ENCODE measurements at regions not wholly inside any gene's neighbourhood (a gene's known extent, or its start where the extent isn't known, plus 50 kb on each side); places are given as distances from the start of the nearest gene placed in this dataset.
"Not testable (repeated sequence)": the region's sequence is repeated elsewhere in the genome, so short reads cannot be mapped to it uniquely, and the experiment has no call there.

DNA sequence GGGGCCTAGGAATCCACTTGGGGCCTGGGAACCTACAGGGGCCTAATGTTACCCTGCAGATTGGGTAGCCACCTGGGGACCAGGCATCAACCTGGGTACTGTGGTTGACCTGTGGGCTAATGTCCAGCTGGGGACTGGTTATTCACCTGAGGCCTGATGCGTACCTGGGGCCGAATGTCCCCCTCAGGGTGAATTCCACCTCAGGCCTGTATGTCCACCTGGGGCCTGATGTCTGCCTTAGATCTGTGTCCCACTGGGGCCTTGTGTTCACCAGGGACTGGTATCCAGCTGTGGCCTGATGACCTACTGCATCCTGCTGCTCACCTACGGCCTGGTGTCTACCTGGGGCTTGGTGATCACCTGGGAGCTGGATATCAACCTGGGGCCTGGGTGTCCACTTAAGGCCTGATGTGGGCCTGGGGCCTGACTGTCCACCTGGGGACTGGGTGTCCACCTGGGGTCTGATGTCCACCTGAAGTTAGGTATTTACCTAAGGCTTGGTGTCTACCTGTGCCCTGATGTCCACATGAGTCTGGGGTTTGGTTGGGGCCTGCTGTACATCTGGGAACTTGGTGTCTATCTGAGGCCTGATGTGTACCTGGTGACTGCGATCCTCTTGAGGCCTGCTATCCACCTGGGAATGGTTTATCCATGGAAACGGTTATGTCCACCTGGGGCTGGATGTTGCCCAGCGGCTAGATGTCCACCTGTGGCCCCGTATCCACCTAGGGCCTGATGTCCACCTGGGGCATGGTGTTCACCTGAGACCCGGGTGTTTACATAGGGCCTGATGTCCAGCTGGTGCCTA is 1492.6 kb upstream of the TPTE start:
- H4K8ac ChIP-seq (ENCODE audit: low read depth in 2 of 2, low read length in 2 of 2); H2AFZ ChIP-seq (replicated peaks; ENCODE audit: low read length, poor library complexity); H3K27ac ChIP-seq (ENCODE audit: insufficient read depth, low read length); in situ Hi-C loops (cut with MboI; ENCODE audit: low sequenced_read_pairs); POLR2A ChIA-PET (ENCODE audit: unreplicated experiment); H3K4ac ChIP-seq (ENCODE audit: low read depth, low read length); H3K79me1 ChIP-seq (ENCODE audit: low read depth in 1 of 2, low read length in 2 of 2); H3K4me2 ChIP-seq (ENCODE audit: low read depth, low read length); H2BK120ac ChIP-seq (ENCODE audit: low read depth, low read length); BruUV-seq (replicated peaks); H3K9me1 ChIP-seq (ENCODE audit: insufficient read depth, low read length); H3K4me1 ChIP-seq (ENCODE audit: control insufficient read depth, insufficient read depth, low read length); H2BK20ac ChIP-seq (ENCODE audit: low read depth, low read length); ATAC-seq (ENCODE audit: low read depth); intact Hi-C loops (cut with micrococcal nuclease); H3K14ac ChIP-seq (replicated peaks; ENCODE audit: low read depth, low read length); H3K9ac ChIP-seq (ENCODE audit: low read depth, low read length); H3K23ac ChIP-seq (ENCODE audit: low read depth, low read length); H2AK9ac ChIP-seq (replicated peaks; ENCODE audit: low read depth, low read length, poor library complexity); H3K27me3 ChIP-seq (ENCODE audit: control insufficient read depth, insufficient read depth, low read length); H4K20me1 ChIP-seq (ENCODE audit: insufficient read depth, low read length); H4K5ac ChIP-seq (ENCODE audit: low read depth, low read length); H4K91ac ChIP-seq (ENCODE audit: insufficient read depth, low read depth, low read length); H3K56ac ChIP-seq (ENCODE audit: extremely low read depth, insufficient read depth, low read length); H3K4me3 ChIP-seq (ENCODE audit: insufficient read depth, low read depth, low read length); H2AK5ac ChIP-seq (ENCODE audit: low read depth, low read length); CTCF ChIA-PET; H3K36me3 ChIP-seq (ENCODE audit: control insufficient read depth, insufficient read depth, low read length); H3K18ac ChIP-seq (ENCODE audit: low read depth, low read length); H2BK5ac ChIP-seq (ENCODE audit: low read depth, low read length, poor library complexity, severe bottlenecking); H2BK15ac ChIP-seq (ENCODE audit: low read depth, low read length); dilution Hi-C loops (cut with HindIII; ENCODE audit: low sequenced_read_pairs, unreplicated experiment); DNase-seq: not testable (repeated sequence)
- peaks cover 12% of the 10 kb centered on the region for H3K9me3 ChIP-seq (ENCODE audit: control insufficient read depth, insufficient read depth, low read length)
- WGBS, 2 experiments (ENCODE audit: extremely low coverage in 2 of 2, insufficient read length in 1 of 2), result 83% methylated on average over 2 of the region's 8 CpGs; no CpG with 5 or more reads in 1 of the 2 experiments

- H3K36me3 ChIP-seq (ENCODE audit: control insufficient read depth, insufficient read depth, low read length); H2AK9ac ChIP-seq (replicated peaks; ENCODE audit: low read depth, low read length, poor library complexity); BruUV-seq (replicated peaks); in situ Hi-C loops (cut with MboI; ENCODE audit: low sequenced_read_pairs); POLR2A ChIA-PET (ENCODE audit: unreplicated experiment); H4K8ac ChIP-seq (ENCODE audit: low read depth in 2 of 2, low read length in 2 of 2); H4K20me1 ChIP-seq (ENCODE audit: insufficient read depth, low read length); CTCF ChIA-PET; H3K23ac ChIP-seq (ENCODE audit: low read depth, low read length); H3K9me1 ChIP-seq (ENCODE audit: insufficient read depth, low read length); H2AFZ ChIP-seq (replicated peaks; ENCODE audit: low read length, poor library complexity); DNase-seq; H3K27ac ChIP-seq (ENCODE audit: insufficient read depth, low read length); H3K14ac ChIP-seq (replicated peaks; ENCODE audit: low read depth, low read length); H3K56ac ChIP-seq (ENCODE audit: extremely low read depth, insufficient read depth, low read length); H3K18ac ChIP-seq (ENCODE audit: low read depth, low read length); H3K9ac ChIP-seq (ENCODE audit: low read depth, low read length); dilution Hi-C loops (cut with HindIII; ENCODE audit: low sequenced_read_pairs, unreplicated experiment); H2BK20ac ChIP-seq (ENCODE audit: low read depth, low read length); H3K27me3 ChIP-seq (ENCODE audit: control insufficient read depth, insufficient read depth, low read length); intact Hi-C loops (cut with micrococcal nuclease); H2AK5ac ChIP-seq (ENCODE audit: low read depth, low read length); H3K4ac ChIP-seq (ENCODE audit: low read depth, low read length); H4K91ac ChIP-seq (ENCODE audit: insufficient read depth, low read depth, low read length); H2BK5ac ChIP-seq (ENCODE audit: low read depth, low read length, poor library complexity, severe bottlenecking); H4K5ac ChIP-seq (ENCODE audit: low read depth, low read length); H3K4me1 ChIP-seq (ENCODE audit: control insufficient read depth, insufficient read depth, low read length); ATAC-seq (ENCODE audit: low read depth); H2BK120ac ChIP-seq (ENCODE audit: low read depth, low read length); H3K4me3 ChIP-seq (ENCODE audit: insufficient read depth, low read depth, low read length); H3K4me2 ChIP-seq (ENCODE audit: low read depth, low read length); H2BK15ac ChIP-seq (ENCODE audit: low read depth, low read length); H3K79me1 ChIP-seq (ENCODE audit: low read depth in 1 of 2, low read length in 2 of 2): not testable (repeated sequence)
- no CpG with 5 or more reads among the region's 2 CpGs for WGBS, 2 experiments (ENCODE audit: extremely low coverage in 2 of 2, insufficient read length in 1 of 2)
- peaks cover 12% of the 10 kb centered on the region for H3K9me3 ChIP-seq (ENCODE audit: control insufficient read depth, insufficient read depth, low read length)
These were observed 1491.2 kb upstream of the TPTE start for GRCh38 chr21:9030141-9030665.
